WTC11 (cell line): ENCODE measurements at regions not wholly inside any gene's neighbourhood (a gene's known extent, or its start where the extent isn't known, plus 50 kb on each side); places are given as distances from the start of the nearest gene placed in this dataset.

Source experiments
- ESRRA ChIP-seq: sonication (generic); formaldehyde crosslinking; IDR thresholded peaks from 2 replicates; pipeline ENCODE4 v1.8.1; 2022; ENCODE audit warnings: mild to moderate bottlenecking, missing genetic modification reagents, borderline replicate concordance
- ZNF423 ChIP-seq: fragments of 250-450 bp; sonication (Bioruptor Pico); IDR thresholded peaks from 2 replicates; pipeline ENCODE4 v2.1.2; 2022; ENCODE audit warnings: mild to moderate bottlenecking, moderate library complexity
- TF ChIP-seq, protein P1 (sequence below): fragments of 200-600 bp; IDR thresholded peaks from 2 replicates; pipeline ENCODE4 v1.8.0; 2022; ENCODE audit warnings: antibody characterized with exemption

- no peak for TF ChIP-seq ESRRA (CRISPR knock-in tag)
- TF ChIP-seq ZNF423 (CRISPR knock-in tag) = no peak
- TF ChIP-seq, protein P1, sequence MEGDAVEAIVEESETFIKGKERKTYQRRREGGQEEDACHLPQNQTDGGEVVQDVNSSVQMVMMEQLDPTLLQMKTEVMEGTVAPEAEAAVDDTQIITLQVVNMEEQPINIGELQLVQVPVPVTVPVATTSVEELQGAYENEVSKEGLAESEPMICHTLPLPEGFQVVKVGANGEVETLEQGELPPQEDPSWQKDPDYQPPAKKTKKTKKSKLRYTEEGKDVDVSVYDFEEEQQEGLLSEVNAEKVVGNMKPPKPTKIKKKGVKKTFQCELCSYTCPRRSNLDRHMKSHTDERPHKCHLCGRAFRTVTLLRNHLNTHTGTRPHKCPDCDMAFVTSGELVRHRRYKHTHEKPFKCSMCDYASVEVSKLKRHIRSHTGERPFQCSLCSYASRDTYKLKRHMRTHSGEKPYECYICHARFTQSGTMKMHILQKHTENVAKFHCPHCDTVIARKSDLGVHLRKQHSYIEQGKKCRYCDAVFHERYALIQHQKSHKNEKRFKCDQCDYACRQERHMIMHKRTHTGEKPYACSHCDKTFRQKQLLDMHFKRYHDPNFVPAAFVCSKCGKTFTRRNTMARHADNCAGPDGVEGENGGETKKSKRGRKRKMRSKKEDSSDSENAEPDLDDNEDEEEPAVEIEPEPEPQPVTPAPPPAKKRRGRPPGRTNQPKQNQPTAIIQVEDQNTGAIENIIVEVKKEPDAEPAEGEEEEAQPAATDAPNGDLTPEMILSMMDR = no peak
These were observed 172.8 kb upstream of the SAMSN1 start for GRCh38 chr21:14718951-14719350.
